ENCODE measurements at regions not wholly inside any gene's neighbourhood (a gene's known extent, or its start where the extent isn't known, plus 50 kb on each side); places are given as distances from the start of the nearest gene placed in this dataset.

DNA sequence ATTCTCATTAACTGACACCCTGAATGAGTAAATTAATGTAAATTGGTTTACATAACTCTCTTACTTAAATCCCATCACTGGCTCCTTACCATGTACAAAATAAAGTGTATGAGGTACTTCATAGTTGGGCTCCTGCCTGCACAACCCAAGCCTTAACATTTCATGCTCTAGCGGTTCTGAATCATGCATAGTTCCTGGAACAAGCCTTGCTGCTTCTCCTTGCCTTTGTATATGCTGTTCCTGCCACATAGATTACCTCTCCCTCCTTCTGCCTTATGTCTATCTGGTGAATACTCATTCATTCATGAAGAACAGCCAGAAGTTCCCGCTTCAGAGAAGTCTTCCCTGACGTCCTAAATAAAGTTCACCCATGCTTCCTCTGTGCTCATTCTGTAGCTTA lies 594.7 kb downstream of the SMARCA1 start:
- TF ChIP-seq POLR2A (IDR thresholded peaks at IDR 0.05): no peak
- TF ChIP-seq, protein P1, sequence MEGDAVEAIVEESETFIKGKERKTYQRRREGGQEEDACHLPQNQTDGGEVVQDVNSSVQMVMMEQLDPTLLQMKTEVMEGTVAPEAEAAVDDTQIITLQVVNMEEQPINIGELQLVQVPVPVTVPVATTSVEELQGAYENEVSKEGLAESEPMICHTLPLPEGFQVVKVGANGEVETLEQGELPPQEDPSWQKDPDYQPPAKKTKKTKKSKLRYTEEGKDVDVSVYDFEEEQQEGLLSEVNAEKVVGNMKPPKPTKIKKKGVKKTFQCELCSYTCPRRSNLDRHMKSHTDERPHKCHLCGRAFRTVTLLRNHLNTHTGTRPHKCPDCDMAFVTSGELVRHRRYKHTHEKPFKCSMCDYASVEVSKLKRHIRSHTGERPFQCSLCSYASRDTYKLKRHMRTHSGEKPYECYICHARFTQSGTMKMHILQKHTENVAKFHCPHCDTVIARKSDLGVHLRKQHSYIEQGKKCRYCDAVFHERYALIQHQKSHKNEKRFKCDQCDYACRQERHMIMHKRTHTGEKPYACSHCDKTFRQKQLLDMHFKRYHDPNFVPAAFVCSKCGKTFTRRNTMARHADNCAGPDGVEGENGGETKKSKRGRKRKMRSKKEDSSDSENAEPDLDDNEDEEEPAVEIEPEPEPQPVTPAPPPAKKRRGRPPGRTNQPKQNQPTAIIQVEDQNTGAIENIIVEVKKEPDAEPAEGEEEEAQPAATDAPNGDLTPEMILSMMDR (IDR thresholded peaks at IDR 0.05): no peak

Data from sigmoid colon (tissue), 3 donors.